ENCODE measurements at regions not wholly inside any gene's neighbourhood (a gene's known extent, or its start where the extent isn't known, plus 50 kb on each side); places are given as distances from the start of the nearest gene placed in this dataset.
A peak's percentile ranks its signal among the peaks of the same experiment; 100 is the strongest.
"Not testable (repeated sequence)": the region's sequence is repeated elsewhere in the genome, so short reads cannot be mapped to it uniquely, and the experiment has no call there.

DNA sequence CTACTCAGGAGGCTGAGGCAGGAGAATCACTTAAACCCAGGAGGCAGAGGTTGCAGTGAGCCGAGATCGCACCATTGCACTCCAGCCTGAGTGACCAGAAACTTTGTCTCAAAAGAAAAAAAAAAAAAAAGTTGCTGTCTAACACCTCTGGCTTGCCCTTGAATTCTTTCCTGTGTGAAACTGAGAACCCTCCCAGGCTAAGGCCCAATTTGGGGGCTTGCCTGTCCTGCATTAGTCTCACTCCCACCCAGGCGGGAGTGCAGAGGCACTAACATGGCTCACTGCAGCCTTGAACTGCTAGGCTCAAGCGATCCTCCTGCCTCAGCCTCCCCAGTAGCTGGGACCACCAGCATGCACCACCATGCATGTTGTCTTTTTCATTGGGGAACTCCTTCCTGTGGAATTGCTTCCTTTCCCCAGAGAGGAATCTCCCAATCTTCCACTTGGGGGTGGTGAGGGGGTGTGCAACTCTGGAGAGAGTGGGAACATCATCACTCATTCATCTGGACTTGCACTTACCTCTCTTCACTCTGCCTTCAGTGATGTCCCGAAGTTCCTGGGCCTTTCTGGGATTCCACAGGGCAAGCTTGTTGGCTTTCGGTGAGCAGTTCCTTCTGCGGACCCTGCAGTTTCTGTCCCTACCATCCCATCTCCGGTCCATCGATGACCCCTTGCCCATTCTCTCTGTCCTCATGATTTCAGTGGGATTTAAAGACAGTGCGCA lies 62.1 kb upstream of the CREB3L1 start:
- Histone ChIP-seq H3K4me3 (no peak overlapping the region), H3K27me3 (no peaks in the 10 kb centered on the region), H3K36me3 (replicated peaks in 1 of 2; ENCODE audit: insufficient read depth in 1 of 2, low read depth in 2 of 2) (no peaks in the 10 kb centered on the region), H3K4me1 (no peaks in the 10 kb centered on the region), H3K27ac (no peak overlapping the region), H3K9me3 (no peaks in the 10 kb centered on the region)
- intact Hi-C loops (cut with DNase I), result no loop called here
- ATAC-seq (no peak), DNase-seq (no peak)
- WGBS, 2 donors, result 93 to 95% methylated on average over 10 of the region's 10 CpGs
- TF ChIP-seq, protein P1, sequence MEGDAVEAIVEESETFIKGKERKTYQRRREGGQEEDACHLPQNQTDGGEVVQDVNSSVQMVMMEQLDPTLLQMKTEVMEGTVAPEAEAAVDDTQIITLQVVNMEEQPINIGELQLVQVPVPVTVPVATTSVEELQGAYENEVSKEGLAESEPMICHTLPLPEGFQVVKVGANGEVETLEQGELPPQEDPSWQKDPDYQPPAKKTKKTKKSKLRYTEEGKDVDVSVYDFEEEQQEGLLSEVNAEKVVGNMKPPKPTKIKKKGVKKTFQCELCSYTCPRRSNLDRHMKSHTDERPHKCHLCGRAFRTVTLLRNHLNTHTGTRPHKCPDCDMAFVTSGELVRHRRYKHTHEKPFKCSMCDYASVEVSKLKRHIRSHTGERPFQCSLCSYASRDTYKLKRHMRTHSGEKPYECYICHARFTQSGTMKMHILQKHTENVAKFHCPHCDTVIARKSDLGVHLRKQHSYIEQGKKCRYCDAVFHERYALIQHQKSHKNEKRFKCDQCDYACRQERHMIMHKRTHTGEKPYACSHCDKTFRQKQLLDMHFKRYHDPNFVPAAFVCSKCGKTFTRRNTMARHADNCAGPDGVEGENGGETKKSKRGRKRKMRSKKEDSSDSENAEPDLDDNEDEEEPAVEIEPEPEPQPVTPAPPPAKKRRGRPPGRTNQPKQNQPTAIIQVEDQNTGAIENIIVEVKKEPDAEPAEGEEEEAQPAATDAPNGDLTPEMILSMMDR (IDR thresholded peaks at IDR 0.05), result no peak

DNA sequence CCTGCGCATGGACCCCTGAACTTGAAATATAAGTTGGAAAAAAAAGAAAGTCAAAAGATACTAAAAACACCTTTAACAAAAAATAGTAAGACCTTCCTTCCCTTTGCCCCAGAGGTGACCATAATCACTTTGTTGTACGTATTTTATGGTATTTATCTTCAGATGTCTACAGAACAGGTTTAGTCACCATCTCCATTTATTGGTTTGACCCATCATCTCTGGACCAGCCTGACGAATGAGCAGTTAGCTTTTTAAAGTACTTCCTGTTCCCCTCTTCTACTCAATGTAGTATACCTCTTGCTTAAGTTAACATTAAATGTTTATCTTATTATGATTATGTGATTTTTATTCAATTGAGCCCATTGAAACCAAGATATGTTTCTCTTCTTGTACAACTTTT lies 64.7 kb upstream of the CREB3L1 start:
- ATAC-seq, result no peak
- TF ChIP-seq, protein P1 (IDR thresholded peaks at IDR 0.05), result no peak
- TF ChIP-seq POLR2A (IDR thresholded peaks at IDR 0.05), result no peak
- no peak for DNase-seq

DNA sequence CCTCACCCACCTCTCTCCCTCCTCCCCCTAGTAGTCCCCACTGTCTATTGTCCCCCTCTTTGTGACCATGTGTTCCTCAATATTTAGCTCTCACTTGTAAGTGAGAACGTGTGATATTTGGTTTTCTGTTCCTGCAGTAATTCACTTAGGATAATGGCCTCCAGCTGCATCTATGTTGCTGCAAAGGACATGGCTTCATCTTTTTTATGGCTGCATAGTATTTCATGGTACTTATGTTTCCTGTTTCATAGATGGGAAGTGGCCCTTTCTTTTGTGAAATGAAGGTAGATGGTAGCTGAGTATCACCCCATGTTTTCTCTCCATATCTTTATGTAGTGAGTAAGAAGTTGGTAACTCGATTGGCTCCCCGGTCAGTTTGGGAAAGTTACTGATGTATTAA lies 66.6 kb upstream of the CREB3L1 start:
- no peak overlapping the region for H3K4me3 ChIP-seq
- intact Hi-C loops (cut with DNase I), result no loop called here

More for the DNA sequence above, 64.7 kb upstream of the CREB3L1 start:
- Histone ChIP-seq H3K4me1 (no peaks in the 10 kb centered on the region), H3K27me3 (no peaks in the 10 kb centered on the region), H3K27ac (no peak overlapping the region), H3K9me3 (no peaks in the 10 kb centered on the region), H3K36me3 (replicated peaks in 1 of 2; ENCODE audit: insufficient read depth in 1 of 2, low read depth in 2 of 2) (no peaks in the 10 kb centered on the region), H3K4me3 (no peak overlapping the region)
- WGBS, 2 donors, result 68 to 69% methylated on average over 3 of the region's 3 CpGs
- intact Hi-C loops (cut with DNase I), result no loop called here

DNA sequence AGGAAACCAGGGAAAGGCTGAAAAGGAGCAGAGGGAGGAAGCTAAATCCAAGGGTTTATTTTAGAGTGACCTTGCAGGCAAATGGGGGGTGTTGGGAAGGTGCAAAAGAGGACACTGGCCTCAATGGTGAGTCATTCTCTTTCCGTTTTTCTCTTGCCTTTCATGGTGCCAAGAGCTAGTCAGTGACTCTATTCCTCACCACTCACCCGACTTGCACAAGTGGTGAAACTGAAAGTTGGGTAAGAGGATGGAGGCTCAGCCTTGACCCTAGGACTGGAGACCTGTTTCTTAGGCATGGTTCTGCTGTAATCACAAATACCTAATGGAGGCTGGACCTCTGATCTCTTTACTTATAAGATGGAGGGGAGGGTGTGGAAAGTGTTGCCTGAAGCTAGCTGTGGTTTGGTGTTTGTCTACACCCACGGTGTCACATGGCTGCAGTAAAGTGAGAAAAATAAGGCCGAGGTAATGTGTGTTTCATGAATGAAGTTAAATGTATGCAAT lies 67.3 kb upstream of the CREB3L1 start:
- WGBS, 2 donors, result 54 to 61% methylated on average over 4 of the region's 4 CpGs
- ATAC-seq, result no peak

More for the DNA sequence above, 66.6 kb upstream of the CREB3L1 start:
- no peaks in the 10 kb centered on the region for H3K36me3 ChIP-seq (replicated peaks in 1 of 2; ENCODE audit: insufficient read depth in 1 of 2, low read depth in 2 of 2)
- TF ChIP-seq, protein P1 (IDR thresholded peaks at IDR 0.05), result no peak
- TF ChIP-seq POLR2A (IDR thresholded peaks at IDR 0.05), result no peak
- H3K27me3 ChIP-seq, result no peaks in the 10 kb centered on the region
- H3K4me1 ChIP-seq, result no peaks in the 10 kb centered on the region
- no peaks in the 10 kb centered on the region for H3K9me3 ChIP-seq
- no peak overlapping the region for H3K27ac ChIP-seq
- WGBS, 2 donors, result 75 to 78% methylated on average over 3 of the region's 3 CpGs
- DNase-seq, result no peak
- ATAC-seq, result no peak

DNA sequence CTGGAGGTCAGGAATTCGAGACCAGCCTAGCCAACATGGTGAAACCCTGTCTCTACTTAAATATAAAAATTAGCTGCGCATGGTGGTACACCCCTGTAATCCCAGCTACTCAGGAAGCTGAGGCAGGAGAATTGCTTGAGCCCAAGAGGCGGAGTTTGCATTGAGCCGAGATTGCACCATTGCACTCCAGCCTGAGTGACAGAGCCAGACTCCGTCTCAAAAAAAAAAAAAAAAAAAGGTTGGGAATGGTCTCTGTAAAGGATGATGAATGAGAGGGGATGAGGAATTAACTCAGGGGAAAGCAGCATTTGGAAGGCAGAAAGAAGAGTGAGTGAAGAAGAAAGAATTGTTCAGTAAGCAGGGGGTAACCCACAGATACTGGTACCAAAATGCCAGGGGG lies 67.8 kb upstream of the CREB3L1 start:
- H3K9me3 ChIP-seq; H3K4me3 ChIP-seq; H3K36me3 ChIP-seq (replicated peaks in 1 of 2; ENCODE audit: insufficient read depth in 1 of 2, low read depth in 2 of 2); H3K27ac ChIP-seq; H3K4me1 ChIP-seq; ATAC-seq; intact Hi-C loops (cut with DNase I); H3K27me3 ChIP-seq; DNase-seq: not testable (repeated sequence)
- 64% methylated on average over 5 of the region's 5 CpGs for WGBS, 2 donors

More for the DNA sequence above, 67.3 kb upstream of the CREB3L1 start:
- Histone ChIP-seq H3K4me3 (no peak overlapping the region), H3K4me1 (no peaks in the 10 kb centered on the region), H3K9me3 (no peaks in the 10 kb centered on the region), H3K27ac (no peak overlapping the region), H3K27me3 (no peaks in the 10 kb centered on the region), H3K36me3 (replicated peaks in 1 of 2; ENCODE audit: insufficient read depth in 1 of 2, low read depth in 2 of 2) (no peaks in the 10 kb centered on the region)
- intact Hi-C loops (cut with DNase I), result no loop called here
- DNase-seq, result peak in 1 of 4 donors; percentile 16
- TF ChIP-seq POLR2A (IDR thresholded peaks at IDR 0.05), result no peak
- TF ChIP-seq, protein P1 (IDR thresholded peaks at IDR 0.05), result no peak
